Osteoblast (primary cell): ENCODE measurements at regions not wholly inside any gene's neighbourhood (a gene's known extent, or its start where the extent isn't known, plus 50 kb on each side); places are given as distances from the start of the nearest gene placed in this dataset.
"Not testable (repeated sequence)": the region's sequence is repeated elsewhere in the genome, so short reads cannot be mapped to it uniquely, and the experiment has no call there.

Source experiments
- DNase-seq: peaks from one replicate; pipeline ENCODE4 v3.0.0; 2011; ENCODE audit warnings: low spot score, mixed read lengths; ENCODE audit not compliant: insufficient read length; ENCODE audit errors: missing footprints
- H2AFZ ChIP-seq: 2 replicates; pipeline ENCODE4 v1.6.0; 2011; ENCODE audit warnings: mild to moderate bottlenecking, low read length
- H3K27ac ChIP-seq: 2 replicates; pipeline ENCODE4 v1.5.1; 2011; ENCODE audit warnings: mild to moderate bottlenecking, low read depth, low read length, moderate library complexity
- H3K27me3 ChIP-seq: 2 replicates; pipeline ENCODE4 v1.6.0; 2012; ENCODE audit warnings: mild to moderate bottlenecking, control low read depth, inconsistent platforms, low read length, moderate library complexity; ENCODE audit not compliant: insufficient read depth
- H3K36me3 ChIP-seq: 2 replicates; pipeline ENCODE4 v1.5.1; 2011; ENCODE audit warnings: mild to moderate bottlenecking, low read length, control low read depth, moderate library complexity; ENCODE audit not compliant: insufficient read depth
- H3K4me1 ChIP-seq: 2 replicates; pipeline ENCODE4 v1.5.1; 2011; ENCODE audit warnings: mild to moderate bottlenecking, low read length, control low read depth, moderate library complexity; ENCODE audit not compliant: insufficient read depth
- H3K4me2 ChIP-seq: 2 replicates; pipeline ENCODE4 v1.6.0; 2011; ENCODE audit warnings: mild to moderate bottlenecking, low read length; ENCODE audit not compliant: insufficient read depth
- H3K4me3 ChIP-seq: fragments of 200-600 bp; sonication (generic); 3 replicates; pipeline ENCODE4 v1.5.1; 2012; ENCODE audit warnings: mild to moderate bottlenecking, low read length, inconsistent platforms; ENCODE audit not compliant: insufficient read depth
- H3K79me2 ChIP-seq: 2 replicates; pipeline ENCODE4 v1.6.0; 2012; ENCODE audit warnings: mild to moderate bottlenecking, low read length, control low read depth, inconsistent platforms; ENCODE audit not compliant: insufficient read depth
- H3K9me3 ChIP-seq: 2 replicates; pipeline ENCODE4 v1.5.1; 2011; ENCODE audit warnings: low read depth, low read length, control low read depth
- H4K20me1 ChIP-seq: 2 replicates; pipeline ENCODE4 v1.6.0; 2012; ENCODE audit warnings: mild to moderate bottlenecking, low read length, control low read depth; ENCODE audit not compliant: insufficient read depth
- CTCF ChIP-seq: IDR thresholded peaks from 2 replicates; pipeline ENCODE4 v1.5.1; 2011; ENCODE audit warnings: mild to moderate bottlenecking, low read depth, low read length, moderate library complexity; ENCODE audit errors: extremely low read depth

GRCh38 chr5:148744380-148744779, 82.0 kb upstream of the ADRB2 start:
- not testable (repeated sequence) for H3K27ac ChIP-seq, DNase-seq, H4K20me1 ChIP-seq, H3K36me3 ChIP-seq, H3K9me3 ChIP-seq, H2AFZ ChIP-seq, H3K4me2 ChIP-seq, H3K79me2 ChIP-seq, H3K4me3 ChIP-seq, H3K27me3 ChIP-seq
- H3K4me1 ChIP-seq, result peaks cover 13% of the 10 kb centered on the region

- DNase-seq, result peak; percentile 73
- Histone ChIP-seq H4K20me1 (no peaks in the 10 kb centered on the region), H2AFZ (no peak overlapping the region), H3K79me2 (no peaks in the 10 kb centered on the region), H3K4me2 (no peak overlapping the region), H3K27ac (no peak overlapping the region), H3K4me1 (no peaks in the 10 kb centered on the region), H3K4me3 (no peak overlapping the region), H3K36me3 (no peaks in the 10 kb centered on the region), H3K27me3 (no peaks in the 10 kb centered on the region), H3K9me3 (no peaks in the 10 kb centered on the region)
- no peak for TF ChIP-seq CTCF
These were observed 79.4 kb upstream of the ADRB2 start for GRCh38 chr5:148746826-148747535.

- no peak overlapping the region for H3K4me3 ChIP-seq
- no peak overlapping the region for H3K4me2 ChIP-seq
- no peaks in the 10 kb centered on the region for H4K20me1 ChIP-seq
- no peaks in the 10 kb centered on the region for H3K27me3 ChIP-seq
- no peak for TF ChIP-seq CTCF
- no peak overlapping the region for H3K27ac ChIP-seq
- no peaks in the 10 kb centered on the region for H3K79me2 ChIP-seq
- no peak overlapping the region for H2AFZ ChIP-seq
- no peaks in the 10 kb centered on the region for H3K9me3 ChIP-seq
- no peaks in the 10 kb centered on the region for H3K4me1 ChIP-seq
- DNase-seq, result no peak
- H3K36me3 ChIP-seq, result no peaks in the 10 kb centered on the region
These were observed 78.9 kb upstream of the ADRB2 start for GRCh38 chr5:148747536-148747906.

GRCh38 chr5:148748702-148749392, 77.6 kb upstream of the ADRB2 start:
- Histone ChIP-seq H3K4me3 (no peak overlapping the region), H3K4me2 (no peak overlapping the region), H3K9me3 (no peaks in the 10 kb centered on the region), H3K36me3 (no peaks in the 10 kb centered on the region), H2AFZ (no peak overlapping the region), H3K79me2 (no peaks in the 10 kb centered on the region), H3K27ac (no peak overlapping the region), H4K20me1 (no peaks in the 10 kb centered on the region), H3K4me1 (no peaks in the 10 kb centered on the region), H3K27me3 (no peaks in the 10 kb centered on the region)
- peak; percentile 50 for DNase-seq
- TF ChIP-seq CTCF, result no peak
